ENCODE measurements at regions not wholly inside any gene's neighbourhood (a gene's known extent, or its start where the extent isn't known, plus 50 kb on each side); places are given as distances from the start of the nearest gene placed in this dataset.
A peak's percentile ranks its signal among the peaks of the same experiment; 100 is the strongest.

- no peak for DNase-seq (ENCODE audit: low read depth, low spot score)
- in situ Hi-C loops (cut with HindIII; ENCODE audit: low pct_unique_long_range_greater_than_20kb, low sequenced_read_pairs): no loop called here
These were observed 177.1 kb downstream of the FGF13 start for GRCh38 chrX:138534410-138534809.

- in situ Hi-C loops (cut with HindIII; ENCODE audit: low pct_unique_long_range_greater_than_20kb, low sequenced_read_pairs): no loop called here
- DNase-seq (ENCODE audit: low read depth, low spot score): no peak
These were observed 192.2 kb downstream of the FGF13 start for GRCh38 chrX:138519296-138519695.

GRCh38 chrX:138504273-138504672, 207.2 kb downstream of the FGF13 start:
- no peak for DNase-seq (ENCODE audit: low read depth, low spot score)
- in situ Hi-C loops (cut with HindIII; ENCODE audit: low pct_unique_long_range_greater_than_20kb, low sequenced_read_pairs): no loop called here

DNA sequence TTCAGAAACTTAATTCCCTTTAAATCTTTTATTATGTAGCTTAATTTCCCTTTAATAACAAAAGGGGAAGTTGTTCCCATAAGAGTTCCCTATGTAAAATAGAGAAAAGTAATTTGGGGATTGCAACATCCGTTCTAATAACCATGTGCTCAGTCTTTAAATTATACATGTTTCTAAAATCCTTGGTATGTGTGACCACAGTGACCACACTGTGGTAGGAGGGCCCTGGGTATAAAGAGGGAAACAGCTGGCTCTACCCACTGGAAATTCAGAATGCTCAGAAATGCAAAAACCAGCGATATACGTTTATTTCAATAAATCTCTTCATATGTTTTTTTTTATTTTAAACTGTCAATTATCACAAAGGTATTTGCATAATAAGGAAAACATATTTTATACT, 219.1 kb downstream of the FGF13 start:
- in situ Hi-C loops (cut with HindIII; ENCODE audit: low pct_unique_long_range_greater_than_20kb, low sequenced_read_pairs): no loop called here

GRCh38 chrX:138487866-138488265, 223.7 kb downstream of the FGF13 start:
- in situ Hi-C loops (cut with HindIII; ENCODE audit: low pct_unique_long_range_greater_than_20kb, low sequenced_read_pairs): no loop called here
- peak; percentile 43 for DNase-seq (ENCODE audit: low read depth, low spot score)

More for the DNA sequence above, 219.1 kb downstream of the FGF13 start:
- DNase-seq (ENCODE audit: low read depth, low spot score): no peak

GRCh38 chrX:138485767-138486166, 225.8 kb downstream of the FGF13 start:
- DNase-seq (ENCODE audit: low read depth, low spot score): no peak
- in situ Hi-C loops (cut with HindIII; ENCODE audit: low pct_unique_long_range_greater_than_20kb, low sequenced_read_pairs): no loop called here

DNA sequence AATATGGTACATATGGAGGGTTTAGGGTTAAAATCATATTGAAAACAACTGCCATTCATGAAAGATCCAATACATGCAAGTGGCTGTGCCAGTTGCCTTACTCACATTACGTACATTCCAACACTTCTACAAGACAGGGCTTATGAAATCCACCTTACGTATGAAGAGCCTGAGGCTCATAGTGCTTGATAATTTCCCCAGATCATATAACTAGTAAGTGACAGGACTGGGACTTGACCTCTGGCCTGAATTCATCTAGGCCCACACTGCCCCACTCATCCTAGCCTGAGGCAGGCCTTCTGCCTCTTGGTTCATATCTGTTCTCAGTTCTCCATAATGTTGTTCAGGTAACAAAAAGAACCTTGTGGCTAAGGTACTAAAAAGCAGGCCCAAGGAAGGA, 226.3 kb downstream of the FGF13 start:
- in situ Hi-C loops (cut with HindIII; ENCODE audit: low pct_unique_long_range_greater_than_20kb, low sequenced_read_pairs): no loop called here

DNA sequence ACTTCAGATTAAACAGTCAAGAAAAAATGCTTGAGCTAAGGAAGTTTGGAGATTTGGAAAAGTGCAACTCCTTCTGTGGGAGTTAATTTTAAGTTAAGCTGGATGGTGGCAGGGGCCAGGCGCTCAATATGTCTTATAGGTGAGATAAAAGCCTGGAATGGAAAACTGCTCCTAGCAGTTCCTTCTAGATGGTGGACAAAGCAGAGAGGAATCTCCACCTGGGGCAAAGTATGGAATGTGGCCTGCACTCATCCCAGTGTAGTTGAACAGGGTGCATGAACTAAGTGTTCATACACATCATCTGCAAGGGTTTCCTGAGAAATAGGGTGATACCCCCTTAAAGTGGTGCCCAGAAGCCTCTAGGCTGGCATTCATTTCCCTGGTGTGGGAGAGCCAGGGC, 227.1 kb downstream of the FGF13 start:
- DNase-seq (ENCODE audit: low read depth, low spot score): no peak
- in situ Hi-C loops (cut with HindIII; ENCODE audit: low pct_unique_long_range_greater_than_20kb, low sequenced_read_pairs): no loop called here

More for the DNA sequence above, 226.3 kb downstream of the FGF13 start:
- no peak for DNase-seq (ENCODE audit: low read depth, low spot score)

DNA sequence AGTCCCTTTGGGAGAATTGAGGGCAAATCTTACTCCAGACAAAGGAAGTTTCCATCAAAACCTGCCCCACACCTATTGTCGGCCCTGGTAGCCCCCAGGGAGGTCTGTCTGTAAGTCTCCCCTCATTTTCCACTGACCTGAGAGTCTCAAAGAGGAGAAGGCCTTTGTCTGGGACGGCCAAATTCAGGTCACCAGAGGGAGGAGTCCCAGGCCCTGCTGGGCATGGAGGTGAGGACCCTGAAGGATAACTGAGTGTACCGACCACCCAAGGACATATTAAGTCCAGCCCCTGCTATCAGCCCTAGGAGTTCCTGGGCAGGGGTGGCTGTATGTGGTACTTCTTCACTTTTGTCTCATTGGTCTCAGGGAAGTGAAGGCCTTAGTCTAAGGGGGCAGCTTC, 229.9 kb downstream of the FGF13 start:
- DNase-seq (ENCODE audit: low read depth, low spot score): no peak
- in situ Hi-C loops (cut with HindIII; ENCODE audit: low pct_unique_long_range_greater_than_20kb, low sequenced_read_pairs): no loop called here

DNA sequence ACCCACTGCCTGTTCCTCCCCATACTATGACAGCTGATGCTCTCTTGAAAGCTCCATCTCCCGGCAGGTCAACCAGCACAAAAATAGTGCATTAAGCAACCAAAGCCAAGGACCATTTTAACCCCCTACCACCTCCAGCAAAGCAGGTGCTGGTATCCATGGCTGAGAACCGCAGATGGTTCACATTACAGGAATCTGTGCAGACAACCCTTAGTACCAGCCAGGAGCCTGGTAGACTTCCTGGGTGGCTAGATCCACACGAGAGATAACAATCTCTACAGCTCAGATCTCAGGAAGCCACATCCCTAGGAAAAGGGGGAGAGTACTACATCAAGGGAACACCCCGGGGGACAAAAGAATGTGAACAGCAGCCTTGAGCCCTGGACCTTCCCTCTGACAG, 248.0 kb downstream of the FGF13 start:
- no peak for DNase-seq (ENCODE audit: low read depth, low spot score)
- in situ Hi-C loops (cut with HindIII; ENCODE audit: low pct_unique_long_range_greater_than_20kb, low sequenced_read_pairs): no loop called here
